Natural killer cell (primary cell): ENCODE measurements at regions not wholly inside any gene's neighbourhood (a gene's known extent, or its start where the extent isn't known, plus 50 kb on each side); places are given as distances from the start of the nearest gene placed in this dataset.

Experiments used
- ATAC-seq, 3 donors: fragments of 150-1000 bp in 2 of 3; fragments of 200-7000 bp in 1 of 3; cut with Tn5 transposase; 1 replicate in 1 of 3; 2 replicates in 2 of 3; pipeline ENCODE4 v1.10.0; 2021; ENCODE audit warnings: mild to moderate bottlenecking in 2 of 3, moderate library complexity in 2 of 3
- DNase-seq, 2 donors: peaks; one replicate each; pipeline versions ENCODE4 v3.0.0 to v3.0.0-alpha.2; 2013 to 2021; ENCODE audit warnings: mixed read lengths in 1 of 2
- H3K27ac ChIP-seq: one replicate; pipeline ENCODE4 v1.5.1; 2013; ENCODE audit warnings: mild to moderate bottlenecking, low read length
- H3K27me3 ChIP-seq: one replicate; pipeline ENCODE4 v1.6.1; 2013; ENCODE audit warnings: low read length; ENCODE audit not compliant: control insufficient read depth, insufficient read depth
- H3K36me3 ChIP-seq: one replicate; pipeline ENCODE4 v1.6.1; 2013; ENCODE audit warnings: low read length; ENCODE audit not compliant: control insufficient read depth, insufficient read depth
- H3K4me1 ChIP-seq: one replicate; pipeline ENCODE4 v1.6.1; 2013; ENCODE audit warnings: low read length; ENCODE audit not compliant: control insufficient read depth, insufficient read depth
- H3K4me3 ChIP-seq: one replicate; pipeline ENCODE4 v1.5.1; 2013; ENCODE audit warnings: low read length
- H3K9me3 ChIP-seq: one replicate; pipeline ENCODE4 v1.6.1; 2013; ENCODE audit warnings: low read length; ENCODE audit not compliant: control insufficient read depth, insufficient read depth
- H3K27ac Mint-ChIP-seq, 2 donors: one replicate each; pipeline ENCODE4 v1.8.0; 2022; ENCODE audit warnings: mild to moderate bottlenecking in 2 of 2, mixed read lengths in 2 of 2, moderate library complexity in 1 of 2
- H3K27me3 Mint-ChIP-seq, 2 donors: one replicate each; pipeline ENCODE4 v1.8.0; 2022; ENCODE audit warnings: low read depth in 2 of 2, mixed read lengths in 2 of 2
- H3K36me3 Mint-ChIP-seq: one replicate; pipeline ENCODE4 v1.8.0; 2022; ENCODE audit warnings: mixed read lengths
- H3K4me1 Mint-ChIP-seq, 2 donors: one replicate each; pipeline ENCODE4 v1.8.0; 2022; ENCODE audit warnings: mixed read lengths in 2 of 2
- H3K4me3 Mint-ChIP-seq: one replicate; pipeline ENCODE4 v1.8.0; 2022; ENCODE audit warnings: mild to moderate bottlenecking, moderate library complexity, mixed read lengths
- H3K9me3 Mint-ChIP-seq, 2 donors: one replicate each; pipeline ENCODE4 v1.8.0; 2022; ENCODE audit warnings: mixed read lengths in 2 of 2
- WGBS: methylation state at CpG from one replicate; pipeline ENCODE4 v1.1.7; 2013; ENCODE audit warnings: missing lambda C conversion rate; ENCODE audit not compliant: insufficient coverage; 5-methylcytosine and 5-hydroxymethylcytosine counted together
- intact Hi-C: fragments of 100-400 bp; cut with micrococcal nuclease; formaldehyde crosslinking; loops from one replicate; pipeline ENCODE4 v1.14.2; 2022
- TF ChIP-seq, protein P1 (sequence below): fragments of 200-600 bp; IDR thresholded peaks from one replicate; pipeline ENCODE4 v1.8.0; 2022; ENCODE audit warnings: antibody characterized with exemption

GRCh38 chr11:100586361-100587101 lies 100.6 kb upstream of the ARHGAP42 start:
- 77% methylated on average over 1 of the region's 2 CpGs for WGBS
- no peak overlapping the region for H3K27ac ChIP-seq
- ATAC-seq (no peak), DNase-seq (no peak)
- intact Hi-C loops = no loop called here
- TF ChIP-seq, protein P1, sequence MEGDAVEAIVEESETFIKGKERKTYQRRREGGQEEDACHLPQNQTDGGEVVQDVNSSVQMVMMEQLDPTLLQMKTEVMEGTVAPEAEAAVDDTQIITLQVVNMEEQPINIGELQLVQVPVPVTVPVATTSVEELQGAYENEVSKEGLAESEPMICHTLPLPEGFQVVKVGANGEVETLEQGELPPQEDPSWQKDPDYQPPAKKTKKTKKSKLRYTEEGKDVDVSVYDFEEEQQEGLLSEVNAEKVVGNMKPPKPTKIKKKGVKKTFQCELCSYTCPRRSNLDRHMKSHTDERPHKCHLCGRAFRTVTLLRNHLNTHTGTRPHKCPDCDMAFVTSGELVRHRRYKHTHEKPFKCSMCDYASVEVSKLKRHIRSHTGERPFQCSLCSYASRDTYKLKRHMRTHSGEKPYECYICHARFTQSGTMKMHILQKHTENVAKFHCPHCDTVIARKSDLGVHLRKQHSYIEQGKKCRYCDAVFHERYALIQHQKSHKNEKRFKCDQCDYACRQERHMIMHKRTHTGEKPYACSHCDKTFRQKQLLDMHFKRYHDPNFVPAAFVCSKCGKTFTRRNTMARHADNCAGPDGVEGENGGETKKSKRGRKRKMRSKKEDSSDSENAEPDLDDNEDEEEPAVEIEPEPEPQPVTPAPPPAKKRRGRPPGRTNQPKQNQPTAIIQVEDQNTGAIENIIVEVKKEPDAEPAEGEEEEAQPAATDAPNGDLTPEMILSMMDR = no peak
- Mint-ChIP-seq H3K4me3 (no peak overlapping the region), H3K27me3 (peaks cover 3 to 6% of the 10 kb centered on the region in 2 donors), H3K9me3 (no peaks in the 10 kb centered on the region), H3K36me3 (no peaks in the 10 kb centered on the region), H3K27ac (no peak overlapping the region), H3K4me1 (no peaks in the 10 kb centered on the region)
- H3K9me3 ChIP-seq = no peaks in the 10 kb centered on the region
- no peaks in the 10 kb centered on the region for H3K4me1 ChIP-seq
- no peaks in the 10 kb centered on the region for H3K36me3 ChIP-seq
- no peaks in the 10 kb centered on the region for H3K27me3 ChIP-seq
- H3K4me3 ChIP-seq = no peak overlapping the region

DNA sequence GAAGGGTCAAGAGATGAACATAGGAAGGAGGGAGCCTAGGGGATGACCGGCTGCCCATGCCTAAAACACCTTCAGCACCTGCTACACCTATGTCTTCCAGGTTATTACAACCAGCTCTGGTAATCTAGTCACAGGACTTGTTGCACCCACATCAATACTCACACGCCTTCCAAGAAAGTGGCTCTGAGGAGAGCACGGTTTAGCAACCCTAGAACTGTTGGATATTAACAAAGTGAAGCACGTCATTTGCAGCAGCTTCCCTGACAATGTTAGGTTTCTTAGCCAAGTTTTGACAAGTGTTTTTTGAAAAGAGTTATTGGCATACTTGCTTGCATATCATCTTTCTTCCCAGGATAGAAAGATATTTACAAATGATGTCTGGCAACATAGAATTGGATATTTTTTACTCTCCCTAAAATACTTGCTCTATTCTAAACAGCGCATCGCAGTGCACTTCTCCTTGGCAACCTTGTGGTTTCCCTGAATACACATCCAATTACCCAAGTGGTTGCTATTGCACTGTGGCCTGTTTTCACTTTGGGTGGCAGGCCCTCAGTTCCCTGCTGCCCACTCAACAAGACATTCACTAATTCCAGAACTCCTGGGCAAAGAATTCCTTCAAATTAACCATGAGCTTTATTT lies 94.3 kb upstream of the ARHGAP42 start:
- Histone ChIP-seq H3K27ac (no peak overlapping the region), H3K27me3 (no peaks in the 10 kb centered on the region), H3K4me3 (no peak overlapping the region), H3K9me3 (no peaks in the 10 kb centered on the region), H3K36me3 (no peaks in the 10 kb centered on the region), H3K4me1 (no peaks in the 10 kb centered on the region)
- Mint-ChIP-seq H3K27ac (no peak overlapping the region), H3K36me3 (no peaks in the 10 kb centered on the region), H3K4me3 (no peak overlapping the region), H3K4me1 (no peaks in the 10 kb centered on the region), H3K27me3 (peaks cover 7 to 23% of the 10 kb centered on the region in 2 donors), H3K9me3 (no peaks in the 10 kb centered on the region)
- TF ChIP-seq, protein P1 = no peak
- WGBS = 80% methylated on average over 6 of the region's 6 CpGs
- intact Hi-C loops = no loop called here
- no peak for ATAC-seq
- no peak for DNase-seq

DNA sequence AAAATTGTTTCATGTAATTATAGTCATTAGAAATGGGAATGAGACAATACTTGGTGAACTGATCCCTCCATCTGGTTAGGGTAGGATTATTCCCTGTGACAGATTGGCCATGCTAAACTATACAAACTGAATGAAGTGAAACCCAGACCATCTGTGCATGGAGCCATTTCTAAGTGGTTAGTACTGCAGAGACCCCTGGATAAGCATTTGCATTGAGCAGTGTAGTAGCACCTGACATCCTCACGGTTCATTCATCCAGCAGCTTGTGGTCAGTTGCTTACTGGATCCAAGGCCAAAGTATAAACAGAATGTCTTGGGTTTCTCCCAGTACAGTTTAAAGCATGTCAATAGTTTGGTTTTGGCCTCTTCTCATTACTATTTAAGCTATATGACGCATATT lies 93.8 kb upstream of the ARHGAP42 start:
- Histone ChIP-seq H3K27ac (no peak overlapping the region), H3K4me3 (no peak overlapping the region), H3K9me3 (no peaks in the 10 kb centered on the region), H3K36me3 (no peaks in the 10 kb centered on the region), H3K27me3 (no peaks in the 10 kb centered on the region), H3K4me1 (no peaks in the 10 kb centered on the region)
- DNase-seq = no peak
- H3K36me3 Mint-ChIP-seq = no peaks in the 10 kb centered on the region
- TF ChIP-seq, protein P1 = no peak
- no peaks in the 10 kb centered on the region for H3K9me3 Mint-ChIP-seq
- no peaks in the 10 kb centered on the region for H3K4me1 Mint-ChIP-seq
- no peak overlapping the region for H3K4me3 Mint-ChIP-seq
- WGBS = 100% methylated on average over 1 of the region's 2 CpGs
- H3K27ac Mint-ChIP-seq = no peak overlapping the region
- ATAC-seq = no peak
- H3K27me3 Mint-ChIP-seq = peaks cover 9 to 23% of the 10 kb centered on the region in 2 donors
- intact Hi-C loops = no loop called here
